ENCODE measurements at regions not wholly inside any gene's neighbourhood (a gene's known extent, or its start where the extent isn't known, plus 50 kb on each side); places are given as distances from the start of the nearest gene placed in this dataset.

DNA sequence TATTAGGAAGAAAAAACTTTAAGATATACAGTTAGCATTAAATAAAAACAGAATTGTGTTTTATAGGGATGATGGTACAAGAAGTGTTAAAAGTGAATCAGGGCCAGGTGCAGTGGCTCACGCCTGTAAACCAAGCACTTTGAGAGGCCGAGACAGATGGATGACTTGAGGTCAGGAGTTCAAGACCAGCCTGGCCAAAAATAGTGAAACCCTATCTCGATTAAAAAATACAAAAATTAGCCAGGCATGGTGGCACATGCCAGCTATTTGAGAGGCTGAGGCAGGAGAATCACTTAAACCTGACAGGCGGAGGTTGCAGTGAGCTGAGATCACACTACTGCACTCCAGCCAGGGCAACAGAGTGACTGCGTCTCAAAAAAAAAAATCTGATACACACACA is 282.9 kb upstream of the ATP10B start:
- no peak for TF ChIP-seq EZH2phosphoT487 (IDR thresholded peaks at IDR 0.05; ENCODE audit: borderline replicate concordance, low read depth)
- TF ChIP-seq, protein P1, sequence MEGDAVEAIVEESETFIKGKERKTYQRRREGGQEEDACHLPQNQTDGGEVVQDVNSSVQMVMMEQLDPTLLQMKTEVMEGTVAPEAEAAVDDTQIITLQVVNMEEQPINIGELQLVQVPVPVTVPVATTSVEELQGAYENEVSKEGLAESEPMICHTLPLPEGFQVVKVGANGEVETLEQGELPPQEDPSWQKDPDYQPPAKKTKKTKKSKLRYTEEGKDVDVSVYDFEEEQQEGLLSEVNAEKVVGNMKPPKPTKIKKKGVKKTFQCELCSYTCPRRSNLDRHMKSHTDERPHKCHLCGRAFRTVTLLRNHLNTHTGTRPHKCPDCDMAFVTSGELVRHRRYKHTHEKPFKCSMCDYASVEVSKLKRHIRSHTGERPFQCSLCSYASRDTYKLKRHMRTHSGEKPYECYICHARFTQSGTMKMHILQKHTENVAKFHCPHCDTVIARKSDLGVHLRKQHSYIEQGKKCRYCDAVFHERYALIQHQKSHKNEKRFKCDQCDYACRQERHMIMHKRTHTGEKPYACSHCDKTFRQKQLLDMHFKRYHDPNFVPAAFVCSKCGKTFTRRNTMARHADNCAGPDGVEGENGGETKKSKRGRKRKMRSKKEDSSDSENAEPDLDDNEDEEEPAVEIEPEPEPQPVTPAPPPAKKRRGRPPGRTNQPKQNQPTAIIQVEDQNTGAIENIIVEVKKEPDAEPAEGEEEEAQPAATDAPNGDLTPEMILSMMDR (IDR thresholded peaks at IDR 0.05), result no peak
- no peak for TF ChIP-seq TCF12 (IDR thresholded peaks at IDR 0.05)
- no peak for TF ChIP-seq EP300 (IDR thresholded peaks at IDR 0.05; ENCODE audit: borderline replicate concordance in 1 of 2, low read depth in 1 of 2, low read length in 1 of 2)
- TF ChIP-seq RAD21 (IDR thresholded peaks at IDR 0.05; ENCODE audit: low read length), result no peak
- no peak for TF ChIP-seq SIN3A (IDR thresholded peaks at IDR 0.05; ENCODE audit: borderline replicate concordance, low read depth, low read length)
- TF ChIP-seq RFX5 (IDR thresholded peaks at IDR 0.05; ENCODE audit: low read length), result no peak
- TF ChIP-seq, protein P2, sequence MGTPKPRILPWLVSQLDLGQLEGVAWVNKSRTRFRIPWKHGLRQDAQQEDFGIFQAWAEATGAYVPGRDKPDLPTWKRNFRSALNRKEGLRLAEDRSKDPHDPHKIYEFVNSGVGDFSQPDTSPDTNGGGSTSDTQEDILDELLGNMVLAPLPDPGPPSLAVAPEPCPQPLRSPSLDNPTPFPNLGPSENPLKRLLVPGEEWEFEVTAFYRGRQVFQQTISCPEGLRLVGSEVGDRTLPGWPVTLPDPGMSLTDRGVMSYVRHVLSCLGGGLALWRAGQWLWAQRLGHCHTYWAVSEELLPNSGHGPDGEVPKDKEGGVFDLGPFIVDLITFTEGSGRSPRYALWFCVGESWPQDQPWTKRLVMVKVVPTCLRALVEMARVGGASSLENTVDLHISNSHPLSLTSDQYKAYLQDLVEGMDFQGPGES (IDR thresholded peaks at IDR 0.05; ENCODE audit: low read depth, low read length), result no peak
- no peak for TF ChIP-seq TAF1 (IDR thresholded peaks at IDR 0.05; ENCODE audit: borderline replicate concordance, low read depth, low read length)
- no peak for TF ChIP-seq TEAD4 (IDR thresholded peaks at IDR 0.05; ENCODE audit: borderline replicate concordance, insufficient read depth)
- no peak for TF ChIP-seq CHD2 (IDR thresholded peaks at IDR 0.05; ENCODE audit: low read length, partially characterized antibody)
- TF ChIP-seq RXRA (IDR thresholded peaks at IDR 0.05; ENCODE audit: borderline replicate concordance, low read depth), result no peak
- TF ChIP-seq, protein P3, sequence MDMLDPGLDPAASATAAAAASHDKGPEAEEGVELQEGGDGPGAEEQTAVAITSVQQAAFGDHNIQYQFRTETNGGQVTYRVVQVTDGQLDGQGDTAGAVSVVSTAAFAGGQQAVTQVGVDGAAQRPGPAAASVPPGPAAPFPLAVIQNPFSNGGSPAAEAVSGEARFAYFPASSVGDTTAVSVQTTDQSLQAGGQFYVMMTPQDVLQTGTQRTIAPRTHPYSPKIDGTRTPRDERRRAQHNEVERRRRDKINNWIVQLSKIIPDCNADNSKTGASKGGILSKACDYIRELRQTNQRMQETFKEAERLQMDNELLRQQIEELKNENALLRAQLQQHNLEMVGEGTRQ (IDR thresholded peaks at IDR 0.05; ENCODE audit: borderline replicate concordance, low read depth, low read length), result no peak

Data from SK-N-SH (cell line).